ENCODE measurements at regions not wholly inside any gene's neighbourhood (a gene's known extent, or its start where the extent isn't known, plus 50 kb on each side); places are given as distances from the start of the nearest gene placed in this dataset.
"Not testable (repeated sequence)": the region's sequence is repeated elsewhere in the genome, so short reads cannot be mapped to it uniquely, and the experiment has no call there.

DNA sequence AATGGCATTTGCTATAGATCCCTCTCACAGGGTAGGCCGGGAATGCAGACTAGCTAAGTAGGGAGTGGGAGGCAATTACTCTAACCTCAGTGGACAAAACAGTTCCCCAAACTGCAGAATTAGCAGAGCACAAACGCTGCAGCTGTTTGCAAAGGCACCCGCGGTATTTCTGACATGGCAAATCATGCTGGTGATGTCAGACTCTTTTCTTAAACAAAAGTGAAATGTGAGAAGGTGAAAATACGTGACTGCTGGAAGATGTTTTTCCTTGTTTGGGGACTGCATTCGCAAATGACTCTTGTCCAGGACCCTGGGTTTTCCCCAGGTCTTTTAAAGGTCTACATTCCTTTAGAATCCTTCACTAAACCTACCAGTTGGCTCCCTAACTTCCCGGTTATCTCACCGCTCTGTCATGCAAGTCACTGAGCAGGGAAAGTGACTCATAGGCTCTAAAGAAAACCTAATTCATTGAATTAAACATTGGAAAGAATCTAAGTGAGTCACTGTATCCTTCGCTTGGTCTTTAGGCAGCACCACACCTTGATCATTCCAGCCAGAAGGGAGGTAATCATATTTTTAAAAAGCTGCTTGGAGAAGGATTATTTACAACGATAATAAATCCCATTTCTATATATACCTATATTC lies 91.5 kb upstream of the DNAH5 start:
- Histone ChIP-seq H3K36me3 (ENCODE audit: insufficient read depth, low read length) (no peaks in the 10 kb centered on the region), H3K27ac (ENCODE audit: low read depth, low read length) (peak overlapping the region; percentile 15), H3K27me3 (ENCODE audit: control insufficient read depth in 1 of 2, insufficient read depth in 2 of 2, low read length in 2 of 2) (no peaks in the 10 kb centered on the region), H3K9me3 (ENCODE audit: low read length) (no peaks in the 10 kb centered on the region), H3K4me1 (ENCODE audit: insufficient read depth, low read length) (peaks cover 24% of the 10 kb centered on the region), H3K9ac (ENCODE audit: low read length) (no peak overlapping the region), H3K4me3 (ENCODE audit: low read depth in 1 of 2, low read length in 2 of 2) (peak overlapping the region in 1 of 2 donors; percentile 24)

- Histone ChIP-seq H3K9ac (ENCODE audit: low read length) (no peak overlapping the region), H3K4me3 (ENCODE audit: low read depth in 1 of 2, low read length in 2 of 2) (no peak overlapping the region), H3K27ac (ENCODE audit: low read depth, low read length) (no peak overlapping the region), H3K27me3 (ENCODE audit: control insufficient read depth in 1 of 2, insufficient read depth in 2 of 2, low read length in 2 of 2) (no peaks in the 10 kb centered on the region), H3K9me3 (ENCODE audit: low read length) (no peaks in the 10 kb centered on the region), H3K4me1 (ENCODE audit: insufficient read depth, low read length) (peaks cover 24% of the 10 kb centered on the region), H3K36me3 (ENCODE audit: insufficient read depth, low read length) (no peaks in the 10 kb centered on the region)
These were observed 90.5 kb upstream of the DNAH5 start for GRCh38 chr5:14034963-14035362.

GRCh38 chr5:14032918-14033317 lies 88.4 kb upstream of the DNAH5 start:
- H3K9ac ChIP-seq (ENCODE audit: low read length): no peak overlapping the region
- no peak overlapping the region for H3K27ac ChIP-seq (ENCODE audit: low read depth, low read length)
- no peaks in the 10 kb centered on the region for H3K9me3 ChIP-seq (ENCODE audit: low read length)
- H3K4me3 ChIP-seq (ENCODE audit: low read depth in 1 of 2, low read length in 2 of 2): no peak overlapping the region
- H3K27me3 ChIP-seq (ENCODE audit: control insufficient read depth in 1 of 2, insufficient read depth in 2 of 2, low read length in 2 of 2): no peaks in the 10 kb centered on the region
- H3K36me3 ChIP-seq (ENCODE audit: insufficient read depth, low read length): no peaks in the 10 kb centered on the region
- H3K4me1 ChIP-seq (ENCODE audit: insufficient read depth, low read length): peaks cover 24% of the 10 kb centered on the region

DNA sequence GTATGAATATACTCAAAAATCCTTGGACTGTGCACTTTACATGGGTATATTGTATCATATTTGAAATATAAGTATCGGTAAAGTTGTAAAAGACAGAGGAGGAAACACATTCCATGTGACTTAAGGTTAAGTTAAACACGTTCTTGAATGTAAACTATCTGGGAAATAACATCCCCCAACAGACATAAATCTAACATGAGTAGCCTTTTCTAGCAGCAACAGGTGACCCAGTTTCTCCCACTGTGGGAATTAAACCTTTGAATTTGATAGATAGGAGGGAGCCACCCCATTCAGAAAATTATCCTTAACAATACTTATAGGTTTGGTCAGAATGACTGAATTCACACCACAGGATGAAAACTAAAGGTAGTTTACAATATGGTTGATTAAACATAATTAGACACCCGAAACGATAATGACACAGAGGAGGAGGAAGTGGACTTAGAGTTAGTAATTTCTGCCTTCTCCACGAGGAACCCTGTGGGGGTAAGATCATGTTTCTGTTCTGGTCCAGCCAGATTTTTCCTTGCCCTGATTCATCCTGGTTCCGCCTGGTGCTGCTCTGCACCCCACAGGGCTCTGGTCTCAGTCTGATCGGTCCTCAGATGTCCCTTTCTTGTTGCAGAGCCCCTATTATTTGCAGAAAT lies 84.6 kb upstream of the DNAH5 start:
- Histone ChIP-seq H3K27me3 (ENCODE audit: control insufficient read depth in 1 of 2, insufficient read depth in 2 of 2, low read length in 2 of 2) (no peaks in the 10 kb centered on the region), H3K9me3 (ENCODE audit: low read length) (no peaks in the 10 kb centered on the region), H3K4me3 (ENCODE audit: low read depth in 1 of 2, low read length in 2 of 2) (no peak overlapping the region), H3K4me1 (ENCODE audit: insufficient read depth, low read length) (no peaks in the 10 kb centered on the region), H3K36me3 (ENCODE audit: insufficient read depth, low read length) (no peaks in the 10 kb centered on the region), H3K9ac (ENCODE audit: low read length) (no peak overlapping the region), H3K27ac (ENCODE audit: low read depth, low read length) (no peak overlapping the region)

DNA sequence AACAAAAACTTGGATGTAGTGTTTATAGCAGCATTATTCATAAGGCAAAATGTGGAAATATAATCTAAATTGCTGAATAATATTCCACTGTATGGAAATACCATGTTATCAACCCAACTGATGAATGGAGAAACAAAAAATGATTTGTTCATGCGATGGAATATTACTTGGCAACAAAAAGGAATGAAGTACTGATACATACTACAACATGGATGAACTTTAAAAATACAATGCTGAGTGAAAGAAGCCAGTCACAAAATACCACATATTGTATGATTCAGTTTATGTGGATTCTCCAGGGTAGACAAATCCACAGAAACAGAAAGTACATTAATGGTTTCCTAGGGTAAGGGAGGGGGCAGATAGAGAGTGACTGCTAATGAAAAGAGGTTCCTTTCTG lies 83.7 kb upstream of the DNAH5 start:
- Histone ChIP-seq H3K36me3 (ENCODE audit: insufficient read depth, low read length) (no peaks in the 10 kb centered on the region), H3K9ac (ENCODE audit: low read length) (no peak overlapping the region), H3K27ac (ENCODE audit: low read depth, low read length) (no peak overlapping the region), H3K9me3 (ENCODE audit: low read length) (no peaks in the 10 kb centered on the region), H3K4me1 (ENCODE audit: insufficient read depth, low read length) (no peaks in the 10 kb centered on the region), H3K27me3 (ENCODE audit: control insufficient read depth in 1 of 2, insufficient read depth in 2 of 2, low read length in 2 of 2) (no peaks in the 10 kb centered on the region), H3K4me3 (ENCODE audit: low read depth in 1 of 2, low read length in 2 of 2) (no peak overlapping the region)

DNA sequence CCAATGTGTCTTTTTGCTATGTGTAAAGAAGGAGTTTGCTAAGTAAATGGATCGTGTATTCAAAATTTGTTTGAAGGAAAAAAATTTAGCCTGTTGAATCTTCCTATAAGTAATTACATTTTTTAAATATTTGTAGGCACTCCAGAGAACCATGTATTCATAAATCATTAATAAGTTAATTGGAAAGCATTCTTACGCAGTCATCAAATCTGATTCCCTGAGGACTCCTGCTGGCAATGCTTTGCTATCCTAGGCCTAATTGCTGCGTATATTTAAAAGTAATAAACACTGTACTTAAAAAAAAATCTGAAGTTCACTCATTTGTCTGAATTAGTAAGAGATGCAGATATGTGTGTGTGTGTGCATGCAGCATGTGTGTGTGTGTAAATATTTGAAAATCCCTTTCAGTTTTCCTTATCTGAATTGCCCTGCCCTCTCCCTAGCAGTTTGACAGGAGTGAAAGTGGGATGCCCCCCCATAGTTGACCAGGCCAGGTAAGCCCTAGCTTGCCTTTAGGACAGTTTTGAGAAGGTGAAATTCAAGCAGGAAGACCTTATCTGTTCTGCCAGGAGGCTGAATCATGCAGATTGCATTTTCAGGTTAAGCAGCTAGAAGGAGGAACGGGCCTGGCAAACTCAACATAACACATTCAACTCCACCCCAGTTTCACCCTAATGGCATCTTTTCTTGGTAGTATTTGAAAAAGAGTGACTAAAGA lies 81.2 kb upstream of the DNAH5 start:
- Histone ChIP-seq H3K9ac (ENCODE audit: low read length) (no peak overlapping the region), H3K9me3 (ENCODE audit: low read length) (no peaks in the 10 kb centered on the region), H3K4me3 (ENCODE audit: low read depth in 1 of 2, low read length in 2 of 2) (no peak overlapping the region), H3K27ac (ENCODE audit: low read depth, low read length) (no peak overlapping the region), H3K27me3 (ENCODE audit: control insufficient read depth in 1 of 2, insufficient read depth in 2 of 2, low read length in 2 of 2) (no peaks in the 10 kb centered on the region), H3K4me1 (ENCODE audit: insufficient read depth, low read length) (no peaks in the 10 kb centered on the region), H3K36me3 (ENCODE audit: insufficient read depth, low read length) (no peaks in the 10 kb centered on the region)

DNA sequence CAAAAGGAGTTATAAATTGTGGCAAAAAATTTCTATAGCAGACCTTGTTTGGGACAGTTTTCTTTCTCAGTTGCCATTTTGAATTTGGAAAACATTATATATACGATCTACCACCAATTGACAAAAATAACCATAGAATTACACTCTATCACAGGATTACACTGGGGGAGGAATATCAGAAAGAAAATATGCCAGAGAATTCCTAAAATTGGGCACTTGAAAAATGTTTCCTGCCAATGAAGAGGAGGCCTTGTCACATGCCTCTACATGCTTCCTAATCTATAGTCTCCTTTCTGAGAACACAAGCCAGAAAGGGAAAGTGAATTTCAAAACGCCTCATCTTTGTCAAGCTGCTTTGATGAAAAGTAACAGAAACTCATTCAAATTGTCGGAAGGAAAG lies 78.5 kb upstream of the DNAH5 start:
- H3K9me3 ChIP-seq (ENCODE audit: low read length): no peaks in the 10 kb centered on the region

GRCh38 chr5:14020944-14021343 lies 76.5 kb upstream of the DNAH5 start:
- H3K9ac ChIP-seq (ENCODE audit: low read length); H3K4me3 ChIP-seq (ENCODE audit: low read depth in 1 of 2, low read length in 2 of 2); H3K9me3 ChIP-seq (ENCODE audit: low read length); H3K27me3 ChIP-seq (ENCODE audit: control insufficient read depth in 1 of 2, insufficient read depth in 2 of 2, low read length in 2 of 2); H3K27ac ChIP-seq (ENCODE audit: low read depth, low read length); H3K4me1 ChIP-seq (ENCODE audit: insufficient read depth, low read length); H3K36me3 ChIP-seq (ENCODE audit: insufficient read depth, low read length): not testable (repeated sequence)

More for the DNA sequence above, 78.5 kb upstream of the DNAH5 start:
- no peak overlapping the region for H3K4me3 ChIP-seq (ENCODE audit: low read depth in 1 of 2, low read length in 2 of 2)
- no peak overlapping the region for H3K9ac ChIP-seq (ENCODE audit: low read length)
- no peak overlapping the region for H3K27ac ChIP-seq (ENCODE audit: low read depth, low read length)
- no peaks in the 10 kb centered on the region for H3K4me1 ChIP-seq (ENCODE audit: insufficient read depth, low read length)
- no peaks in the 10 kb centered on the region for H3K27me3 ChIP-seq (ENCODE audit: control insufficient read depth in 1 of 2, insufficient read depth in 2 of 2, low read length in 2 of 2)
- no peaks in the 10 kb centered on the region for H3K36me3 ChIP-seq (ENCODE audit: insufficient read depth, low read length)

- Histone ChIP-seq H3K4me3 (ENCODE audit: low read depth in 1 of 2, low read length in 2 of 2) (no peak overlapping the region), H3K27me3 (ENCODE audit: control insufficient read depth in 1 of 2, insufficient read depth in 2 of 2, low read length in 2 of 2) (no peaks in the 10 kb centered on the region), H3K4me1 (ENCODE audit: insufficient read depth, low read length) (no peaks in the 10 kb centered on the region), H3K9me3 (ENCODE audit: low read length) (no peaks in the 10 kb centered on the region), H3K27ac (ENCODE audit: low read depth, low read length) (no peak overlapping the region), H3K9ac (ENCODE audit: low read length) (no peak overlapping the region), H3K36me3 (ENCODE audit: insufficient read depth, low read length) (no peaks in the 10 kb centered on the region)
These were observed 75.3 kb upstream of the DNAH5 start for GRCh38 chr5:14019768-14020290.

DNA sequence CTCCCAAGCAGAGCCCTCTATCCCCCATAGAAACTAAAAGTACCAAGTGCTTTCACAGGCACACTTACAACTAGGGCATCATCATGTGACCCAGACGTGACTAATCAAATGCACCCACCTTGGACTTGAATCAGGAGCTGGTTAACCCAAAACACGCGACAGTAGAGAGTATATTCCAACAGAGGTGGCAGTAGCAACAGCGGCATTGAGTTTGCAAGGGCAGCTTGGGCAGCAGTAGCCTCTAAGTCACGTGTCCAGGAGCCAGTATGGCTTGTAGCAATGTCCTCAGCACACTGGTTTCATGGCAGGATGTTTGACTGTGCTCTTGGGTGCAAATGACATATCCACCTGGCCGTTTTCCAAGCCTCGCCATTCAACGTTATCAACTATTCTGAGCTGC lies 73.4 kb upstream of the DNAH5 start:
- Histone ChIP-seq H3K27ac (ENCODE audit: low read depth, low read length) (no peak overlapping the region), H3K36me3 (ENCODE audit: insufficient read depth, low read length) (no peaks in the 10 kb centered on the region), H3K4me1 (ENCODE audit: insufficient read depth, low read length) (no peaks in the 10 kb centered on the region), H3K9ac (ENCODE audit: low read length) (no peak overlapping the region), H3K4me3 (ENCODE audit: low read depth in 1 of 2, low read length in 2 of 2) (no peak overlapping the region), H3K27me3 (ENCODE audit: control insufficient read depth in 1 of 2, insufficient read depth in 2 of 2, low read length in 2 of 2) (no peaks in the 10 kb centered on the region), H3K9me3 (ENCODE audit: low read length) (no peaks in the 10 kb centered on the region)

GRCh38 chr5:14016549-14016948 lies 72.1 kb upstream of the DNAH5 start:
- no peaks in the 10 kb centered on the region for H3K4me1 ChIP-seq (ENCODE audit: insufficient read depth, low read length)
- no peak overlapping the region for H3K9ac ChIP-seq (ENCODE audit: low read length)
- no peak overlapping the region for H3K27ac ChIP-seq (ENCODE audit: low read depth, low read length)
- H3K27me3 ChIP-seq (ENCODE audit: control insufficient read depth in 1 of 2, insufficient read depth in 2 of 2, low read length in 2 of 2): no peaks in the 10 kb centered on the region
- H3K9me3 ChIP-seq (ENCODE audit: low read length): no peaks in the 10 kb centered on the region
- H3K4me3 ChIP-seq (ENCODE audit: low read depth in 1 of 2, low read length in 2 of 2): no peak overlapping the region
- no peaks in the 10 kb centered on the region for H3K36me3 ChIP-seq (ENCODE audit: insufficient read depth, low read length)
